WERI-Rb-1 (cell line): ENCODE measurements at regions not wholly inside any gene's neighbourhood (a gene's known extent, or its start where the extent isn't known, plus 50 kb on each side); places are given as distances from the start of the nearest gene placed in this dataset.
"Not testable (repeated sequence)": the region's sequence is repeated elsewhere in the genome, so short reads cannot be mapped to it uniquely, and the experiment has no call there.

ENCODE experiments used
- DNase-seq: peaks from one replicate; pipeline ENCODE4 v3.0.0-alpha.2; 2020
- H3K27ac ChIP-seq: fragments of 250-450 bp; sonication (Bioruptor Pico); 2 replicates; pipeline ENCODE4 v1.5.1; 2020; ENCODE audit warnings: mild to moderate bottlenecking, moderate library complexity
- H3K27me3 ChIP-seq: fragments of 250-450 bp; sonication (Bioruptor Pico); 2 replicates; pipeline ENCODE4 v1.5.1; 2021; ENCODE audit warnings: mild to moderate bottlenecking, low read depth, moderate library complexity; ENCODE audit not compliant: insufficient read depth, severe bottlenecking
- H3K36me3 ChIP-seq: fragments of 250-450 bp; sonication (Bioruptor Pico); 2 replicates; pipeline ENCODE4 v1.5.1; 2020; ENCODE audit warnings: mild to moderate bottlenecking, moderate library complexity
- H3K4me3 ChIP-seq: 2 replicates; pipeline ENCODE4 v1.5.1; 2011; ENCODE audit warnings: low read depth, mild to moderate bottlenecking, control low read depth, low read length
- H3K9me3 ChIP-seq: fragments of 250-450 bp; sonication (Bioruptor Pico); 2 replicates; pipeline ENCODE4 v1.5.1; 2021; ENCODE audit warnings: mild to moderate bottlenecking, moderate library complexity; ENCODE audit not compliant: severe bottlenecking
- CTCF ChIP-seq: IDR thresholded peaks from 2 replicates; pipeline ENCODE4 v1.5.1; 2011; ENCODE audit warnings: low read depth, mild to moderate bottlenecking, control low read depth, inconsistent platforms, low read length

DNA sequence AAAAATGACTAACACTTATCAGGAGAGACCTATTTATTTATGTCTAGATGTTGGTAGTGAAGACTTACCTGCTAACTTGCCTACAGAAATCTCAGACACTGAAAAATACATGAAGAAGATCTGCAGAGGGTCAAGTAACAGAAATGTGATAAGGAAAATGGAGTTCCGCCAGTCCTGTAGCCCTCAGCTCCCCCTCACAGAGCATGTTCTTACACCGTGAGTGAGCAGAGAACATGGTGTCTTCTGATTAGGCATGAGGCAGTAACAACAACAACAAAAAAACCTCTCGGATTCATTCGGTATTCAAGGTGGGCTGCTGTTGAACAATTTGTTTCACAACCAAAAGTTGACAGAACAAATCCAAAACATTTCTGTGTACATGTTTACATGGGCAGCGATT, 162.0 kb upstream of the SNX2 start:
- no peak for TF ChIP-seq CTCF
- no peak overlapping the region for H3K27ac ChIP-seq
- no peak for DNase-seq
- no peaks in the 10 kb centered on the region for H3K36me3 ChIP-seq
- no peak overlapping the region for H3K4me3 ChIP-seq
- H3K27me3 ChIP-seq = no peaks in the 10 kb centered on the region
- no peaks in the 10 kb centered on the region for H3K9me3 ChIP-seq

GRCh38 chr5:122615146-122615545, 159.7 kb upstream of the SNX2 start:
- no peak for TF ChIP-seq CTCF
- no peak for DNase-seq
- no peaks in the 10 kb centered on the region for H3K9me3 ChIP-seq
- no peaks in the 10 kb centered on the region for H3K36me3 ChIP-seq
- H3K4me3 ChIP-seq = no peak overlapping the region
- H3K27me3 ChIP-seq = no peaks in the 10 kb centered on the region
- H3K27ac ChIP-seq = no peak overlapping the region

DNA sequence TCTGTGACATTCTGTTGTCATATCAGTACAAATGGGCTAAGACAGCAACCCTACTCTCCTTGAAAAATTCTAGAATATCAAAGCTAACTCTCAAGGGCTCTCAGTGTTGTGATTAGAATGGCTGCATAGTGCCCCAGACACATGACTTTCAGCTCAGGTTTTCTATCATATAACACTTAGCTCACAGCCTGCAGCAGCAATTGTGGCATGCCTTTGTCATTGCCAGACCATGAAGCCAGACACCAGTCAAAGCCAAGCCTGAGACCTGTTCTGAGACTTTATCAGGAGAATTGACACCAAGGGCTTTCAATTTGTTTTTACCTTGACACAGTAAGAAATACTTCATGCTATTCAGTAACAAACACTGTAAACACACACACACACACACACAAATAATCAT, 159.0 kb upstream of the SNX2 start:
- Histone ChIP-seq H3K36me3 (no peaks in the 10 kb centered on the region), H3K4me3 (no peak overlapping the region), H3K9me3 (no peaks in the 10 kb centered on the region), H3K27me3 (no peaks in the 10 kb centered on the region), H3K27ac (no peak overlapping the region)
- TF ChIP-seq CTCF = no peak
- no peak for DNase-seq

DNA sequence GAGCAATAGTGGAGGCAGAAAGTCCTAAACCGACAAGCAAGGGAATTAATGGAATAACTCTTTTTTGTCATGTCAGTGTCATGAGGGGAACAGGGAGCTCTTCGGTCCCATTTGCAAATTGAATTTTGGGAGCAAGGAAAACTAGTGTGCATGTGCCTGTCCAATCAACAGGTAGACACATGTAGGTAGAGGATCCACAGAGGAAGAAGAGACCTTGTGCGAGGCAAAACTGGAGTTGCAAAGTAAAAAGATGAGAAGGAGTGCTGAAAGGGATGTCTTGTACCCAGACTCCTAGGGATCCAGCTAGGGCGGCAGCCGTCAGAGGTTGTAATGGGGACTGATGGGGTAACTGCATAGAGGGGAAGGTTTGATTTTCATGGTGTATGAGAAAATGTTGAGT, 156.8 kb upstream of the SNX2 start:
- not testable (repeated sequence) for H3K4me3 ChIP-seq, H3K27ac ChIP-seq, DNase-seq, H3K9me3 ChIP-seq, H3K27me3 ChIP-seq, H3K36me3 ChIP-seq

GRCh38 chr5:122620768-122621167, 154.1 kb upstream of the SNX2 start:
- DNase-seq, H3K27me3 ChIP-seq, H3K27ac ChIP-seq, H3K9me3 ChIP-seq, H3K36me3 ChIP-seq, H3K4me3 ChIP-seq: not testable (repeated sequence)

GRCh38 chr5:122628714-122629113, 146.2 kb upstream of the SNX2 start:
- not testable (repeated sequence) for DNase-seq, H3K4me3 ChIP-seq, H3K36me3 ChIP-seq, H3K27me3 ChIP-seq, H3K9me3 ChIP-seq, H3K27ac ChIP-seq

DNA sequence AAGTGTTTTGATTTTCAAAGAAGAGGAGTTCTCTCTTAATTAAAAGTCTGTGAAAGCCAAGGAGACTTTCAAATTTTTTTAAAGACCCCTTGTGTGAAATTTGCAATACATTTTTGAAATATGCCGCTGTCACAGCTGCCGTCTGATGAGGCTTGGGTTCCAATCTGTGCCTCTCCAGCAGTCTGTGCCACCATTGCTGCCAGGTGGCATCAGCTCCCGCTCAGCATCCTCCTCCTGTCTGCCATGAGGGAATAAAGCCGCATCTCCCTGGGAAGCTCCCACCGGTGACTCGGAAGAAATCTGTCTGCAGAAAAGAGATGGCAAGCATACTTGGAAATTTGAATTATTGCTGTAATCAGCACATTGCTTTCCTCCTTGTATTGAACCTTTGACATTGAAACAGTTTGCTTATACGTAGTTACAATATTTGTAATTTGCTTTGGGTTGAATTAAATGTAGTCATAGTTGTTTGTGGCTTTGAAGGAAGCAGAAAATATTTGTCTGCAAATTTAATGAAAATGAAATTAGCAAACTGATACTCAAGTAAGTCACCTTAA, 145.7 kb upstream of the SNX2 start:
- DNase-seq = no peak
- TF ChIP-seq CTCF = no peak

More for the DNA sequence above, 145.7 kb upstream of the SNX2 start:
- Histone ChIP-seq H3K27me3 (no peaks in the 10 kb centered on the region), H3K9me3 (no peaks in the 10 kb centered on the region), H3K4me3 (no peak overlapping the region), H3K36me3 (no peaks in the 10 kb centered on the region), H3K27ac (no peak overlapping the region)
